HG03521 (cell line): ENCODE measurements at regions not wholly inside any gene's neighbourhood (a gene's known extent, or its start where the extent isn't known, plus 50 kb on each side); places are given as distances from the start of the nearest gene placed in this dataset.
"Not testable (repeated sequence)": the region's sequence is repeated elsewhere in the genome, so short reads cannot be mapped to it uniquely, and the experiment has no call there.

Experiments
- ATAC-seq: cut with Tn5 transposase; IDR thresholded peaks from one replicate; pipeline ENCODE4 v1.9.1; 2021; ENCODE audit warnings: mild to moderate bottlenecking, moderate library complexity; ENCODE audit not compliant: unreplicated experiment

GRCh38 chr2:215722986-215723630 lies 287.2 kb upstream of the FN1 start:
- no peak for ATAC-seq

GRCh38 chr2:215722125-215722524 lies 286.3 kb upstream of the FN1 start:
- no peak for ATAC-seq

GRCh38 chr2:215721515-215721914 lies 285.6 kb upstream of the FN1 start:
- ATAC-seq = not testable (repeated sequence)

GRCh38 chr2:215718890-215719289 lies 283.0 kb upstream of the FN1 start:
- no peak for ATAC-seq

GRCh38 chr2:215718436-215718835 lies 282.6 kb upstream of the FN1 start:
- ATAC-seq = no peak

- ATAC-seq = no peak
Observed at GRCh38 chr2:215717501-215718381, 281.9 kb upstream of the FN1 start.

- no peak for ATAC-seq
Observed at GRCh38 chr2:215716956-215717355, 281.1 kb upstream of the FN1 start.

- ATAC-seq = no peak
Observed at GRCh38 chr2:215712871-215713790, 277.3 kb upstream of the FN1 start.

GRCh38 chr2:215712219-215712868 lies 276.5 kb upstream of the FN1 start:
- no peak for ATAC-seq

GRCh38 chr2:215711471-215712034 lies 275.7 kb upstream of the FN1 start:
- ATAC-seq = no peak

GRCh38 chr2:215707608-215708007 lies 271.7 kb upstream of the FN1 start:
- ATAC-seq = no peak

GRCh38 chr2:215705771-215706361 lies 270.0 kb upstream of the FN1 start:
- ATAC-seq = no peak

- no peak for ATAC-seq
Observed at GRCh38 chr2:215705281-215705680, 269.4 kb upstream of the FN1 start.

- ATAC-seq = no peak
Observed at GRCh38 chr2:215702116-215702902, 266.4 kb upstream of the FN1 start.

- no peak for ATAC-seq
Observed at GRCh38 chr2:215699700-215700538, 264.1 kb upstream of the FN1 start.

- no peak for ATAC-seq
Observed at GRCh38 chr2:215699018-215699417, 263.1 kb upstream of the FN1 start.

- no peak for ATAC-seq
Observed at GRCh38 chr2:215698566-215698965, 262.7 kb upstream of the FN1 start.

- no peak for ATAC-seq
Observed at GRCh38 chr2:215697496-215697895, 261.6 kb upstream of the FN1 start.
